ENCODE measurements at regions not wholly inside any gene's neighbourhood (a gene's known extent, or its start where the extent isn't known, plus 50 kb on each side); places are given as distances from the start of the nearest gene placed in this dataset.

DNA sequence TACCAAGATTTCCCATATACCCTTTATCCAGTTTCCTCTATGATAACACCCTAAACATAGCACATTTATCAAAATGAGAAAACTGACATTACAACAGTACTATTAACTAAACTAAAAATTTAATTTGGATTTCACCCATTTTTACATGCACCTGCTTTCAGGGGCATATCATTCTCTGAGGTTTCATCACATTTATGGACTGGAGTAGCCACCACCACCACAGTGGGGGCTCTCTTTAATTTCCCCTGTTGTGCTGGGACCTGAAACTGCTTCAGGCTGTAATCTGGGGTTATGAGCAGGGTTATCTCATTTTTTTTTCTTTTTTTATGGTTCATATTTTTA is 637.9 kb upstream of the DPP6 start:
- TF ChIP-seq POLR2A (IDR thresholded peaks at IDR 0.05) = no peak
- TF ChIP-seq, protein P1, sequence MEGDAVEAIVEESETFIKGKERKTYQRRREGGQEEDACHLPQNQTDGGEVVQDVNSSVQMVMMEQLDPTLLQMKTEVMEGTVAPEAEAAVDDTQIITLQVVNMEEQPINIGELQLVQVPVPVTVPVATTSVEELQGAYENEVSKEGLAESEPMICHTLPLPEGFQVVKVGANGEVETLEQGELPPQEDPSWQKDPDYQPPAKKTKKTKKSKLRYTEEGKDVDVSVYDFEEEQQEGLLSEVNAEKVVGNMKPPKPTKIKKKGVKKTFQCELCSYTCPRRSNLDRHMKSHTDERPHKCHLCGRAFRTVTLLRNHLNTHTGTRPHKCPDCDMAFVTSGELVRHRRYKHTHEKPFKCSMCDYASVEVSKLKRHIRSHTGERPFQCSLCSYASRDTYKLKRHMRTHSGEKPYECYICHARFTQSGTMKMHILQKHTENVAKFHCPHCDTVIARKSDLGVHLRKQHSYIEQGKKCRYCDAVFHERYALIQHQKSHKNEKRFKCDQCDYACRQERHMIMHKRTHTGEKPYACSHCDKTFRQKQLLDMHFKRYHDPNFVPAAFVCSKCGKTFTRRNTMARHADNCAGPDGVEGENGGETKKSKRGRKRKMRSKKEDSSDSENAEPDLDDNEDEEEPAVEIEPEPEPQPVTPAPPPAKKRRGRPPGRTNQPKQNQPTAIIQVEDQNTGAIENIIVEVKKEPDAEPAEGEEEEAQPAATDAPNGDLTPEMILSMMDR (IDR thresholded peaks at IDR 0.05 in 8 of 11, conservative IDR thresholded peaks at IDR 0.05 in 3 of 11) = no peak
- no peak for TF ChIP-seq POLR2AphosphoS5 (IDR thresholded peaks at IDR 0.05)

Measured in spleen (tissue), 7 donors.